ENCODE measurements at regions not wholly inside any gene's neighbourhood (a gene's known extent, or its start where the extent isn't known, plus 50 kb on each side); places are given as distances from the start of the nearest gene placed in this dataset.
"Not testable (repeated sequence)": the region's sequence is repeated elsewhere in the genome, so short reads cannot be mapped to it uniquely, and the experiment has no call there.

DNA sequence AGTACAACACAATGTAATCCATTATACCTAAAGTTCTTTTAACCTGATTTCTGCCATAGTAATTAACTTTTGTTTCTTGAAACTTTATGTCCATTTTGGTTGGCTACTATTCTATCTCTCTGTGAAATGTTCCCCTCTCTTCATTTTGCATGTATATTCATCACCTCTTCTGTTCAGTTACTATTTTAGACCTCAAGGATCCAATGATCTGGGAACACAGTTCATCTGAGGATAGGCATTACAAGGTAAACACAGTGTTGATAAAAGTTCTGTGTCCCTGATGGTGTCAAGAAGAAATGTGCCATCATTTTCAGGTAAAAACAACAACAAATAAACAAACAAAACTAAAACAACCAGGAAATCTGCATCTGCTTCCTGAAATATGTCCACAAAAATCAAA is 102.2 kb upstream of the IFNG-AS1 start:
- no peak for DNase-seq (ENCODE audit: low read depth)
- no peak overlapping the region for H3K4me3 ChIP-seq (ENCODE audit: low read depth, low read length)

DNA sequence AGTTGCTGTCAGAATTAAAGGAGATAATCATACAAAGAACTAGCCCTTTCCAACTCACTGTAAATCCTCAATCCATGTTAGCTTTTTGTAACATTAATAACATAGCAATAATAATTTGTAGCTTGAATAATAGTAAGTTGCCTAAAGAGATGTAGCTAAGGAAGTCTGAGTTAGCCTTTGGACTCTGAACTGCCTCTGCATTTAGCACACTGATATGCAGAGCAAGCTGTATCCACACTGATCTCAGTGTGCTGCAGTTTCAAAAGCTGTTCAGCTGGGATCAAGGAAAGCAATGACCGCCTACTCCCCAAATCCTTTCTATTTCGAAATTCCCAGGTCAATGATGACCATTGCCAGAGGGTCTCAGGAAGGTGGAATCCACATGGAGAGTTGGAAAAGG is 99.3 kb upstream of the IFNG-AS1 start:
- no peak overlapping the region for H3K4me3 ChIP-seq (ENCODE audit: low read depth, low read length)
- no peak for DNase-seq (ENCODE audit: low read depth)

DNA sequence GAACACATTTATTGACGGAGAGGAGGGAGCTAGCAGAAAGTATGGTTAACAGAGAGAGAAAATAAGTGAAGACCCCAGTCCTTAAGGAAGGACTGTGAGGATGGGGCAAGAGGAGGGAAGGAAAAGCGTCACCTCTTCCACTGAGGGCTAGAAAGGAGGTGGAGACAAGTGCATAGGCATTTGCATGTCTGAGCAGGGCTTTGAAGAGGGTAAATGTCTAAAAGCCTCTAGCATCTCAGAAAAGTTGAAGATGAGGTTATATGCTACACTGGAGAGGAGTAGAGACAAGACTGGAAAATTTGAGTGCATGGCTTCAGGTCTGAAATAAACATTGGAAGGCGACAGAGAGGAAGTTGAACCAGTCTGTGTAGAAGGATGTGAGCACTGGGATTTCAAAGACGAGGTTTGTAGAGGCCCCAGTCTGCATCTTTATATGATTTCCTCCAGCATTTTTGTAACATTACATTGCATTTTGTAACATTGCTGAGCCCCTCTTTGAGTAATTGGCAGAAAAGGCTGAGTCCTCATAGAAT is 98.5 kb upstream of the IFNG-AS1 start:
- DNase-seq (ENCODE audit: low read depth): no peak
- H3K4me3 ChIP-seq (ENCODE audit: low read depth, low read length): no peak overlapping the region

DNA sequence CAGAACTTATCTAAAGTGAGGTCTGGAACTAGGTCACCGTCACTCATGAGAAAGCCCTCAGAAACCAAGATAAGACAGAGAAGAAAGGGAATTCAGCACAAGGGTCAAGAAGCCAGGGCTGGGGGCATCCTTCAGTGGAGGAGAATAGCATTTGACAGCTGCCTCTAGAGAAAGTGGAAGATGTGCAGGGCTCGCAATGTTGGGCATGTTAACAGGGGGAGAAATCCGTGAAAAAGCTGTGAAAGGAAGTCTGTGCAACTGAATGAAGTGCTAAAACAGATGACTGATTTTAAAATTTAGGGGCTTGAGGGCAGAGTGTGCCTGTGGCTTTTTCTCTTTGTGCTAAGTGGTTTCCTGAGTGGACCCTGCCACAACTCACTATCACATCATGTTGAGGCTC is 97.7 kb upstream of the IFNG-AS1 start:
- no peak overlapping the region for H3K4me3 ChIP-seq (ENCODE audit: low read depth, low read length)
- no peak for DNase-seq (ENCODE audit: low read depth)

DNA sequence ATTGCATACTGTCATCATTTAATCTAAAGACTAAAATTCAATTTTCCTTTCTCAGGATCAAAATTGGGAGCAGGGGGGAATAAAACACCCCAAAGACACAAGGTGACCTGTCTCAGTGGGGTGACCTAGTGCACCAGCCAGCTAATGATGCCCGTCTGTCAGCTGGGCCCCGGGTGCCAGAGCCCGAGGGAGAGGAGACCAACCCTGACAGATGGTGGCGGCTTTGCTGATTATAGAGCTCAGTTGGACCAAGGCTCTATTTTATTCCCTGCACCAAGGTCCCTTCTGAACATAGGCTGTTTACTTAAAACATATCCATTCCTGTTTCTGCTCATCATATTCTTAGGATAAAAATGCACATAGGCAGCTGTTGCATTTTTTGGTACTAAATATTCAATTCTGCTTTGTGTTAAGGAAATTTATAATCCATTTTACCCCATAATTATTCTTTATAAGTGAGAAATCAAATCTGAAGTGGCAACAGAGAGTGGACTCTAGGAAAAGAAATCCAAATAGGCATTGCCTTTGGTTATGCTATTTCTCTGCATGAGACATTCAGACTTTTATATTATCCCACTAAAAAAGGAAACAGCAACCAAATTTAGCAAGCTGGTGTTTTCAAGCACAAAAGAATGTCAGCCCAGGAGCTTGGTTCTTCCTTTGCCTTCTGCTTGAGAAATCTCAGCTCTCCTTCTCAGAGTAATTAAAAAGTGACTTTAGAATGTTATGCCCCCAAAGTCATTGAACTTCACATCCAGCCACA is 96.8 kb upstream of the IFNG-AS1 start:
- DNase-seq (ENCODE audit: low read depth): no peak
- no peak overlapping the region for H3K4me3 ChIP-seq (ENCODE audit: low read depth, low read length)

DNA sequence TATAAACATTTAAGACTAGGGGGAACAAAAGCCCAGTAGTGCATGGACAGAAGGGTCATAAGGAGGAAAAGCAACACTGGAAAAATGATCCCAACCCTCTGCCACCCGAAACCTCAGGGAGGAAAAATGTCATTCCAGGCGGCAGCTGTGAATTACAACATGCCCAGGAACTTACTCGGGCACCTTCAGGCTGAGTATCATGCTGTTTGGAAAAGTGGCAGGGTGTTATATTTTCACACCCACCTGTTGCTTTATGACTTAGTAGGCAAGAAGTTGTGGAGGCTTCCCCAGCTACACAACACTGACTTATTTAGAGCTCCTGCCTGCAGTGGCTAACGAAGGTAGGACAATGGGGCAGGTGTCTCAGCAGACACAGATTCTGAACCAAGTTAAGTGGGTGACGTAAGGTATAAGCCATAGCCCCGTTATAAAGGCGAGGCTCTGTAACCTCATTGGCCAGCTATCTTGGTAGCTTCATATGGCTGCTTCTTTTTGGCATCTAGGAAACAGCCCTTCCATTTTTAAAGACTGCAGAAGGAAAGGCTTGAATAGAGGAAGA is 96.1 kb upstream of the IFNG-AS1 start:
- no peak overlapping the region for H3K4me3 ChIP-seq (ENCODE audit: low read depth, low read length)
- DNase-seq (ENCODE audit: low read depth): no peak

DNA sequence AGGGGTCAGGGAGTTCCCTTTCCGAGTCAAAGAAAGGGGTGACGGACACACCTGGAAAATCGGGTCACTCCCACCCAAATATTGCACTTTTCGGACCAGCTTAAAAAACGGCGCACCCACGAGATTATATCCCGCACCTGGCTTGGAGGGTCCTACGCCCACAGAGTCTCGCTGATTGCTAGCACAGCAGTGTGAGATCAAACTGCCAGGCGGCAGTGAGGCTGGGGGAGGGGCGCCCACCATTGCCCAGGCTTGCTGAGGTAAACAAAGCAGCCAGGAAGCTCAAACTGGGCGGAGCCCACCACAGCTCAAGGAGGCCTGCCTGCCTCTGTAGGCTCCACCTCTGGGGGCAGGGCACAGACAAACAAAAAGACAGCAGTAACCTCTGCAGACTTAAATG is 88.8 kb upstream of the IFNG-AS1 start:
- DNase-seq (ENCODE audit: low read depth); H3K4me3 ChIP-seq (ENCODE audit: low read depth, low read length): not testable (repeated sequence)

DNA sequence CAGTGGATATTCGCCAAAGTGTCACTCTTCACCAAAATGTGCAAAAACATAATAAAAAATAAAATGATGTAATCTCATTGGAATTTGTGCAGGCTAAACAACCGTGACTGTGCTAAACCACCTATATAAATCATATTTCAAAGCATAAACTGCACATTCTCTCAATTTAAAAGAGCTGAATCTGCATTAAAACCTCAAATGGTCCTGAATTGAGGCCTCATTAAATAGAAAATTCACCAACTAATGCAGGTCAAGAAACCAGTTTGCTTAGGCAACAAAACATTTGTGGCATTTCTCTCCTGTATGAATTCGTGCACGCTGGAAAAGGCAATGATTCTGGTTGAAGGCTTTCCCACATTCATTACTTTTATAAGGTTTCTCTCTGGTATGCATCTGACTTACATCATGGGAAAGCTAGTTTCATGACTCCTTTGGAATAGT is 80.1 kb upstream of the IFNG-AS1 start:
- DNase-seq (ENCODE audit: low read depth): no peak
- no peak overlapping the region for H3K4me3 ChIP-seq (ENCODE audit: low read depth, low read length)

DNA sequence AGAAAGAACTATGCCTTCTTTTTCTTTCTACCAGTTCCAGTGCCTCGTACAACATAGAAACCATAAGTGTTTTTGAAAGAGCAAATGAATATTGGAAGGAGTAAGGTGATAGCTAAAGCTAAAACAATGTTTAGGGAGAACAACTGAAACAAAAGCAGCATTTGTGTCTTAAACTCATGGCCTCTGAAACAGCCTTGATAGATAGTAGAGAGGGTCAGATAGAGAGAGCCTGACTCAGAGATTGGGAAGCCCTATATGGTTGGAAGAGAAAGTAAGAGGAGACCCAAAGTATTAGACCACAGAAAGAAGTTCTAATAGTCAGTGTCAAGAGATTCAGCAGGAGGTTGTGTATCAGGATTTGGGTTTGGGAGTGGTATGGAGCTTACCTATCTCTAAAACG is 79.6 kb upstream of the IFNG-AS1 start:
- no peak overlapping the region for H3K4me3 ChIP-seq (ENCODE audit: low read depth, low read length)
- no peak for DNase-seq (ENCODE audit: low read depth)

DNA sequence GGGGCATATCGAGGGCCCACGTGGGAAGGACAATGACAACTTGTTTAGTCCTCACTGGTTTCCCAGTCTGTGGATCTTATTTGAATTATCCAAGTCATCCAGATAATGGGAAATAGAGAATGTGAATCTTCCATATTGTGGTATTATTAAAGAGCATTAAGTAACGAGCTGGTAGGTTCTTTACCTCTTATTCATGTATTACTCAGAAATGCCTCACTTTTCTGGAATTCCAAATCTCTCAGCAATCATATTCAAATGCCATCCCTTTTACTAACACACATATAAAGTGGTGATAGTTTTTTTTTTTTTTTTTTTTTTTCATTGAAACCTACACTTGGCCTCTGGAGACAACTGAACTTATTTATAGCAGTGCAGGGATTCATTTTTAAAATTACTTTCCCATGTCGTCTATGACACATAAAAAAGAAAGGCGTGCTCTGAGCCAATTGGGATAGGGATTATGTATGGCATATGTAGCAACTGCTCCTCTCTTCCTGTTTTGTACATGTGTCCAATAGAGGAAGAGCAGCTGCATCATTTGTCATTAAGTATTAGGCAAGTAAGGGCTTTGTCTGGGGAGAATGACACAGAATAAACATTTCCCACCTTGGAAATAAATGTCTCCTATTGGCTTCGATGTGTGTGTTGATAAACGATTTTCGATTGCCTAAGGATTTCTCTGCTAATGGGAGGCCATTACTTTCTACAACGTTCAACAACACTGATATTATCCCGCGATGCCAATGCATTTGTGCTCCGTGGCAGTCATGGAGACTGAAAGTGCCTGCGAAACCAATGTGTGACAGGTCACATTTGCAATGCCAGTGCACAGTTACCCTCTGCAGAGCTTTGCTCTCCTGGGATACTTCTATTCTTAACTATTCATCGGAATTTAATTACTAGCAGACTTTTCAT is 78.6 kb upstream of the IFNG-AS1 start:
- DNase-seq (ENCODE audit: low read depth): peak; percentile 93

DNA sequence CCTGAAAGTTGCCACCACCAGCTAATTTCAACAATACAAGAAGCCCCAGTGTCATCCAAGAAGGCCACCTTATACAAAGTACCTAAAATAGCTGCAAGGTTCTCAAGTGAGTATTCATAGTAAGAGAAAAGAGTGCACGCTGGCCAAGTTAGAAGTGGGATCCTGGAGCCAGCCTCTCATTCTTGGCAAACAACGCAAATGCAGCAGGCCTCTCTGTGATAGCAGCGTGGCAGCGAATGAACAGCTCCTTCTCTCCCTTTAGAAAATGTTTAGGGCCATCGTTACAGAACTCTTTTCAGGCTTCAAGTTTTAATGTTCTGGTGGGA is 78.0 kb upstream of the IFNG-AS1 start:
- DNase-seq (ENCODE audit: low read depth): no peak
- H3K4me3 ChIP-seq (ENCODE audit: low read depth, low read length): no peak overlapping the region

More for the DNA sequence above, 78.6 kb upstream of the IFNG-AS1 start:
- no peak overlapping the region for H3K4me3 ChIP-seq (ENCODE audit: low read depth, low read length)

DNA sequence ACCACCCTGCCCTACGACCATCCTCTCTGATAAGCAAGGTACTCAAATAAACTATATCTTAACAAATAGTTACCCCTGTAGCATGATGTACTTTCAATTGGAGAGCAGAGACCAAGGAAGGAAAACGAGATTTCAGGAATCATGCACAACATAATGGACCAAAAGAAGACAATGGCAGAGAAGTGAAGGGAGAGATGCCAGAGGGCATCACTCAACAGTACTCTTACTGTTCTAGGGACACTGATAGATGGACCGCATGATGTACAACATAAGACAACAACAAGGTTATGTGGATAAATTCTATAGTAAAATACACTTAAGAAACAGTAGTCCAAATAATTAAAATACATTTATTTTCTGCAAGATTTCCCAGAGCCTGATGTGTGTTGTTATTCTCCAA is 77.5 kb upstream of the IFNG-AS1 start:
- H3K4me3 ChIP-seq (ENCODE audit: low read depth, low read length): no peak overlapping the region
- DNase-seq (ENCODE audit: low read depth): no peak

DNA sequence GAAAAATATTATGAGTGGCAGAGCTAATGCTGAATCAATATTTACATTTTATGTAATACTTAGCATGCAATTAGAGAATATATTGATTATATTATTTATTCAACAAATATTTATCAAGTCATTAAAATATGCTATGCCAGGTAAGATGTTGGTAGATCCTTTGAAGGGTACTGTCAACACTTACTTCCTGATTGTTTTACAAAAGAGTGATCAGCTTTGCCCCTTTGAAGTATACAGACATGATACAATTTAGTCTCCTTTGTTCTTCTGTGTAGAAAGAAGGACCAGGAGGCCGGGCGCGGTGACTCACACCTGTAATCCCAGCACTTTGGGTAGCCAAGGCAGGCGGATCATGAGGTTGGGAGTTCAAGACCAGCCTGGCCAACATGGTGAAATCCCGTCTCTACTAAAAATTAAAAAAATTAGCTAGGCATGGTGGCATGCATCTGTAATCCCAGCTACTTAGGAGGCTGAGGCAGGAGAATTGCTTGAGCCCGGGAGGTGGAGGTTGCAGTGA is 73.9 kb upstream of the IFNG-AS1 start:
- H3K4me3 ChIP-seq (ENCODE audit: low read depth, low read length): no peak overlapping the region

DNA sequence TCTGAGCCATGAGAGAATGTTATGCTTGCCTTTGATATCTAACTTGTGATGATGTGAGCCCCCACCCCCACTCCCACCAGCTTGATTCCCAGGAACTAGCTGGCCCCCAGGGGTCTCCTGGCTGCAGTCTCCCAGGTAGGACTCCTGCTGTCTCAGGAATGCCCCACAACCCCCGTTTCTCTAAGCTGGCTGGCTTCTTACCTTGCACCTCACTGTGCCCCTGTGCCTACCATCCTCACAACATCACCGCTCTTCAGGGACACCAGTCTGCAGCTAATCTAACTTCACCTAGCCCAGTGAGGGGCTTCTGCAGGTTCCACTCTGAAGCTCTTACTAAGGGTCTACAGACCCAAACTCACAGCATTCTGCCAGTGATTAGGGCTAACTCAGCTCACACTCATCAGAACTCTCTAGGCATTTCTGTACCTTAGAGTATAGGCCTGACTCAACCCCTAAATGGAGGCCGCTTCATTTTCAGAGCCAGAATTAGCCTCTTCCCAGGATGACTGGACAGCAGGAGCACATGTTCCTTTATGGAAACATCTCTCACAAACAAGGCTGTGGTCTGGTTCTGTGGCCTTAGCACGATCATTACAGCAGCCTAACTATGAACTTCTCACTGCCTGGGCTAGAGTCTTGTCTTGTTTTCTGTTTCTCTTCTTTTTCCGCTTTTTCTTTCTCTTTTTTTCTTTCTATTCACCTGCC is 72.8 kb upstream of the IFNG-AS1 start:
- no peak for DNase-seq (ENCODE audit: low read depth)
- no peak overlapping the region for H3K4me3 ChIP-seq (ENCODE audit: low read depth, low read length)

More for the DNA sequence above, 73.9 kb upstream of the IFNG-AS1 start:
- no peak for DNase-seq (ENCODE audit: low read depth)

DNA sequence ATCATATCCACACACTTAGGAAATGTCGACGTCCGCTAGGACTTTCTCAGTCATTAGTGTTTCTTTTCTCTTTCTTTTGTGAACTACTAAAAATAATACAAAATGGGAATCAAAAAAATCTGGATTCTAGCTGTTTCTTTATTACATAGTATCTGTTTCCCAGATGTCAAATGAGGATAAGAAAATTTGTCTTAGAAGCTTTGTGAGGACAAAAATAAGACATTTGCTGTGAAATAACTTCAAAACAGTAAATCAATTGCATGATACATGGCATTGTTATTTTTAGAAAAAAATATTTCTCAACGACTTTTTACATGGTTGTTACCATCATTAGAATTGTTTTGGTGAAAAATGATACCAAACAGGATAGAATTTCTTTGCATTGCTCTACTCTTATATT is 71.4 kb upstream of the IFNG-AS1 start:
- H3K4me3 ChIP-seq (ENCODE audit: low read depth, low read length): no peak overlapping the region
- no peak for DNase-seq (ENCODE audit: low read depth)

DNA sequence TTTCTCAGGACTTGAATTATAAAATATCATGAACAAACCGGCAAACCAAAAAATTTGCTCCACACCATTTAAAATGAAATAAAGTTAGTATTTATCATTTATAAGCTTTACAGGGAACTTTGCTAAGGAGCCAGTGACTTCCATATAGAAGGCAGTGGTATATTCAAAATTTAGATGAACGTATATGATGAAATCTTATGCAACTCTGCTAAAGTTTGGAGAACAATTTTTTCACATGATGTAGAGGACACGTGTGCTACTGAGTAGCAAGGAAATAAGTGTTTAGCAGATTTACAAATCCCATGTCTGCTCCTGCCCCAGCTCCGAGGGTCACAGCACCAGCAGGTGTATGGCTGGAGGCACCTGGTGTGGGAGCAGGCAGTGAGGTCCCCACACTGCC is 70.8 kb upstream of the IFNG-AS1 start:
- H3K4me3 ChIP-seq (ENCODE audit: low read depth, low read length): no peak overlapping the region
- no peak for DNase-seq (ENCODE audit: low read depth)

DNA sequence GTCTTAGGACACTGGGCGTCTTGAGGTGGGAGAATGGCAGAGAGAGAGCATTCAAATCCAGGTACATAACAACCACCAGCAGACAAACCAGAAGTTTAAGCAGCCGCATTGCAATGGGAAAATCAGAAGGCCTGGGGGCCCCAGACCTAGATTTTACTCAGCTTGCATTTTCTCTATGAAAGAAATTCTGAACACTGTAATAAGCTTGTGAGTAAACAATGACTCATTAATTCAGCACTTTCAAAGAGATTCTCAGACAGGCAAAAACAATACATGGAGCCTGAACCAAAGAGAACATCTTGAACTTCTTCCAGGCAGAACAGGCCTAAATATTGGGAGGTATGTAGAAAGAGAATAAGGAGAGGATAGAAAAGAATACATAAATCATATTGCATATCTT is 69.8 kb upstream of the IFNG-AS1 start:
- no peak overlapping the region for H3K4me3 ChIP-seq (ENCODE audit: low read depth, low read length)
- DNase-seq (ENCODE audit: low read depth): no peak

DNA sequence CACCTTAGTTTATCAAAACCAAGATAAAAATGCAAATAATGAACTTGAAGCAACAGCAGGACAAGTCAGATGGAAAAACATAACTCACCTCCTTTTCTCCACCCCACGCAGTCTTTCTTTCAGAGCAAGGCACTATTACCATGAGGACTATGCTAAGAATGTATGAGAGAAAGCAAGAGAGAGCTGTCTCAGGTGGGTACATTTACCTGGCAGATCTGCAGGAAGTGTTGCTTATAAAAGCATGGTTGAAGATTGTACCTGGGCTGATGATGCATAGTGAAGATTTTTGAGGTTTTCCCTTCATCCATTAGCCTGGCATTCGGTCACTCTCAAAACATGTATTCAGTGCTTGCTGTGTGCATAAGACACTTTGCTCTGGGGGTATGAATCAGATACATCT is 68.8 kb upstream of the IFNG-AS1 start:
- no peak overlapping the region for H3K4me3 ChIP-seq (ENCODE audit: low read depth, low read length)
- DNase-seq (ENCODE audit: low read depth): no peak

DNA sequence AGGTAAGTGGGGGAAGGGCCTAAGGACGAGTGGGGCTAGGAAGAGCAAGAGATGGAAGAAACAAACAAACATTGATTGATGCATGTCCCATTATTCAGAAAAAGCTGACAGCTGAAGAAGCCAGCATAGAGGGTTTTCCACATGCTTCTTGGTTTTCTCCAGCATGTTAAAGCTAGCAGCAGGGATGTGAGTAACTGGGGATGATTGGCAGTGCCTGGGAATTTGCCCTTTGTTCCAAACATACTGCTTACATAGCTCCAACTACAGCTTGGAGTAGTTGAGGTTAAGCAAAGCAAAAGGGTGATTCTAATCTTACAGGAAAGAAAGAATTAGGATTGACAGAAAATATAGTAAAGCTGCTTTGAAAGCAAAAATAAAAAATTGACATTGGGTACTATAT is 68.0 kb upstream of the IFNG-AS1 start:
- H3K4me3 ChIP-seq (ENCODE audit: low read depth, low read length): no peak overlapping the region
- no peak for DNase-seq (ENCODE audit: low read depth)

All from skeletal muscle cell (primary cell).